Smooth muscle cell (in vitro differentiated cells): ENCODE measurements at regions not wholly inside any gene's neighbourhood (a gene's known extent, or its start where the extent isn't known, plus 50 kb on each side); places are given as distances from the start of the nearest gene placed in this dataset.

Experiments used
- DNase-seq: peaks from one replicate; lab custom pipeline; 2025; ENCODE audit not compliant: unreplicated experiment; lab: John Stamatoyannopoulos, UW
- H2AFZ ChIP-seq: fragments of 200-600 bp; sonication (generic); 2 replicates; pipeline ENCODE4 v1.6.0; 2016; ENCODE audit warnings: antibody characterized with exemption, low read depth, mild to moderate bottlenecking
- H3F3A ChIP-seq: fragments of 200-600 bp; sonication (generic); 2 replicates; pipeline ENCODE4 v1.6.0; 2017; ENCODE audit warnings: antibody characterized with exemption, low read depth
- H3K27ac ChIP-seq: fragments of 200-600 bp; sonication (generic); 2 replicates; pipeline ENCODE4 v1.5.1; 2016; ENCODE audit warnings: low read depth, mild to moderate bottlenecking
- H3K27me3 ChIP-seq: fragments of 200-600 bp; sonication (generic); 2 replicates; pipeline ENCODE4 v1.6.1; 2016; ENCODE audit warnings: low read depth, mild to moderate bottlenecking
- H3K36me3 ChIP-seq: fragments of 200-600 bp; sonication (generic); 2 replicates; pipeline ENCODE4 v1.5.1; 2016; ENCODE audit warnings: low read depth
- H3K4me1 ChIP-seq: fragments of 200-600 bp; sonication (generic); 2 replicates; pipeline ENCODE4 v1.5.1; 2016; ENCODE audit warnings: low read depth
- H3K4me2 ChIP-seq: fragments of 200-600 bp; sonication (generic); 2 replicates; pipeline ENCODE4 v1.6.0; 2016; ENCODE audit warnings: mild to moderate bottlenecking
- H3K4me3 ChIP-seq: fragments of 200-600 bp; sonication (generic); 2 replicates; pipeline ENCODE4 v1.5.1; 2016; ENCODE audit warnings: mild to moderate bottlenecking
- H3K79me2 ChIP-seq: fragments of 200-600 bp; sonication (generic); 2 replicates; pipeline ENCODE4 v1.6.0; 2016; ENCODE audit warnings: low read depth, mild to moderate bottlenecking
- H3K9ac ChIP-seq: fragments of 200-600 bp; sonication (generic); 2 replicates; pipeline ENCODE4 v1.6.0; 2016; ENCODE audit warnings: low read depth
- H3K9me3 ChIP-seq: fragments of 200-600 bp; sonication (generic); replicated peaks from 2 replicates; pipeline ENCODE4 v1.5.1; 2016; ENCODE audit warnings: low read depth
- H4K20me1 ChIP-seq: fragments of 200-600 bp; sonication (generic); 2 replicates; pipeline ENCODE4 v1.6.0; 2016; ENCODE audit warnings: low read depth
- WGBS: methylation state at CpG from one replicate; pipeline ENCODE4 v1.1.7; 2016; ENCODE audit warnings: low lambda C conversion rate; 5-methylcytosine and 5-hydroxymethylcytosine counted together
- TF ChIP-seq, protein P1 (sequence below): fragments of 200-600 bp; sonication (generic); IDR thresholded peaks from 2 replicates; pipeline ENCODE4 v1.5.1; 2017; ENCODE audit warnings: borderline replicate concordance, mild to moderate bottlenecking, antibody characterized with exemption; ENCODE audit not compliant: insufficient read depth, poor library complexity, severe bottlenecking

DNA sequence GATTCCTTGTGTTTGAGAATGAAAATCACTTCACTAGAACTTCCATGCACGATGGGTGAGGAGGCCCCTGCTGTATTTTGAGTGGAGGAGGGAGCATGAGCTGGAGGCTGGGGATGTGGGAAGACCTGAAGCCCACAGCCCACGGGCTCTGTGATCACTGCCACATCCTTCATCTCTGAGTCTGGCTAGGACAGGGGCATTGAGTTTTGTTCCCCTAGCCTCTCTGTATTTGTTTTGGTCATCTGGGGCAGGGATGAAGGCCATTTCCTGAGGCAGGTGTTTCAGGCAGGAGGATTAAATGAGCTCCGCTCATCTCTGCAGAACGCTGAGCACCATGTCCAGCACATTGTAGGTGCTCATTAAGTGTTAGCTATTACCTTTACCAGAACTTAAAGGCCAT is 293.6 kb downstream of the GLRX3 start:
- TF ChIP-seq, protein P1, sequence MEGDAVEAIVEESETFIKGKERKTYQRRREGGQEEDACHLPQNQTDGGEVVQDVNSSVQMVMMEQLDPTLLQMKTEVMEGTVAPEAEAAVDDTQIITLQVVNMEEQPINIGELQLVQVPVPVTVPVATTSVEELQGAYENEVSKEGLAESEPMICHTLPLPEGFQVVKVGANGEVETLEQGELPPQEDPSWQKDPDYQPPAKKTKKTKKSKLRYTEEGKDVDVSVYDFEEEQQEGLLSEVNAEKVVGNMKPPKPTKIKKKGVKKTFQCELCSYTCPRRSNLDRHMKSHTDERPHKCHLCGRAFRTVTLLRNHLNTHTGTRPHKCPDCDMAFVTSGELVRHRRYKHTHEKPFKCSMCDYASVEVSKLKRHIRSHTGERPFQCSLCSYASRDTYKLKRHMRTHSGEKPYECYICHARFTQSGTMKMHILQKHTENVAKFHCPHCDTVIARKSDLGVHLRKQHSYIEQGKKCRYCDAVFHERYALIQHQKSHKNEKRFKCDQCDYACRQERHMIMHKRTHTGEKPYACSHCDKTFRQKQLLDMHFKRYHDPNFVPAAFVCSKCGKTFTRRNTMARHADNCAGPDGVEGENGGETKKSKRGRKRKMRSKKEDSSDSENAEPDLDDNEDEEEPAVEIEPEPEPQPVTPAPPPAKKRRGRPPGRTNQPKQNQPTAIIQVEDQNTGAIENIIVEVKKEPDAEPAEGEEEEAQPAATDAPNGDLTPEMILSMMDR, result no peak
- no peaks in the 10 kb centered on the region for H3K79me2 ChIP-seq

DNA sequence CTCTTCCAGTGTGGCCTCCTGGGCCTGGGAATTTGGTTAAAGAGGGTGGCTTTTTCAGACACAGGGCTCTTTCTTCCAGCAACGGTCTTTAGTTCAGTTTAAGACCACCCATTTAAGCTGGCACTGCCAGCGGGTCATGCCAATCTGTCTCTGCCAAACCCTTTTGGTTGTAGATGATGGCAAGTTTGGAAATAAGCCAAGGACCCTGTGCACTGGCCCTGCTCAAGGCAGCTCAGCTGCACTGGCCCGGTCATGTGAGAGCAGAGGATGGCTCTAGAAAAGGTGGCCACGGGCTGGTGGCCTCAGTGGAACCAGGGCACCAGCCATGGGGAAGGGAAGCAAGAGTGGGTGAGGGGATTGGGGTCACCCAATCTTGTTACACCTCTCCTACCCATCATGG is 294.1 kb downstream of the GLRX3 start:
- TF ChIP-seq, protein P1, result no peak
- no peak overlapping the region for H3K9ac ChIP-seq
- 81% methylated on average over 4 of the region's 4 CpGs for WGBS
- no peaks in the 10 kb centered on the region for H3K4me1 ChIP-seq
- no peaks in the 10 kb centered on the region for H3K36me3 ChIP-seq
- H4K20me1 ChIP-seq, result no peaks in the 10 kb centered on the region
- H3K4me2 ChIP-seq, result no peak overlapping the region
- no peaks in the 10 kb centered on the region for H3K79me2 ChIP-seq
- no peaks in the 10 kb centered on the region for H3F3A ChIP-seq
- no peaks in the 10 kb centered on the region for H3K9me3 ChIP-seq
- no peak overlapping the region for H3K4me3 ChIP-seq
- H3K27me3 ChIP-seq, result no peaks in the 10 kb centered on the region
- no peak overlapping the region for H2AFZ ChIP-seq
- H3K27ac ChIP-seq, result no peak overlapping the region
- no peak for DNase-seq

More for the DNA sequence above, 293.6 kb downstream of the GLRX3 start:
- Histone ChIP-seq H3K27ac (no peak overlapping the region), H3K4me1 (no peaks in the 10 kb centered on the region), H3K27me3 (no peaks in the 10 kb centered on the region), H3K9me3 (no peaks in the 10 kb centered on the region), H3K9ac (no peak overlapping the region), H4K20me1 (no peaks in the 10 kb centered on the region), H3K36me3 (no peaks in the 10 kb centered on the region), H2AFZ (no peak overlapping the region), H3F3A (no peaks in the 10 kb centered on the region), H3K4me2 (no peak overlapping the region), H3K4me3 (no peak overlapping the region)
- WGBS, result 91% methylated on average over 4 of the region's 4 CpGs
- DNase-seq, result no peak

DNA sequence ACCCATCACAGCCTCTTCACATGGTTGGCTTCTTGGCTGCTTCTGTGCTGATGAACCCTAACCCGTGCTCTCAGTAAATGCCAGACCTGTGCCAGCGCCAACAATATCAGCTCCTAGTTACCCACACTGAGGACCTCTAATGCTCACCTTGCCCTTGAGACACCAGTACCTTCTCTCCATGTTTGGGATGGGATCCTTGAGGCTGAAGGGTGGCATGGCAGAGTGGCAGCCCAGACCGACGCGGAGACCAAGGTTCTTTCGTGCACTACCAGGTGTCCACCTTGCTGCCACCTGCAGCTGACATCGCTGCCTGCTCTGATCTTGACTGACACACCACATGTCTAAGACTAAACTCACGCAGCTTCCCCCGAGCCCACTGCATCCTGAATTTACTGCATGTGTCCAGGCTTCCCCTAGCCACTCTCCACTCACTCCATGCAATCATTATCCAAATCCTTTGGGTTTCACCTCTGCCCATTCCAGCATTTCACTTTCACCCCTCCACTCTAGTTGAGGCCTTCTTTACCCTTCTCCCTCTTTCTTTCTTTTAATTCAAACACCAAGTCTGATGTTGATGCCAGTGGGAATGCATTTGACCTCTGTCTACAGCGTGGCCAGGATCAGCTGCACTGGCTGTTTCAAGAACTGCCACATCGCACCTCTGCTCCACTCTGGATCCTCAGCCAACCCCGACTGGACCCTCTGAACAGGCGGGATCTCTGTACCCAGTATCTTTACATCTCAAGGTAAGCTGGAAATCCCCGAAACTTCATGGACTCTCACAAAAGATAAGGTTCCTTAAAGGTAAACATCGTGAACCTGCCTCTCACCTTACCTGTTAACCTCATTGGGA is 294.9 kb downstream of the GLRX3 start:
- Histone ChIP-seq H3K27me3 (no peaks in the 10 kb centered on the region), H4K20me1 (no peaks in the 10 kb centered on the region), H3K9ac (no peak overlapping the region), H3K4me3 (no peak overlapping the region), H3F3A (no peaks in the 10 kb centered on the region), H3K4me1 (no peaks in the 10 kb centered on the region), H3K27ac (no peak overlapping the region), H3K4me2 (no peak overlapping the region), H3K79me2 (no peaks in the 10 kb centered on the region), H3K36me3 (no peaks in the 10 kb centered on the region), H2AFZ (no peak overlapping the region), H3K9me3 (no peaks in the 10 kb centered on the region)
- 91% methylated on average over 15 of the region's 15 CpGs for WGBS
- no peak for DNase-seq
- TF ChIP-seq, protein P1, result no peak

DNA sequence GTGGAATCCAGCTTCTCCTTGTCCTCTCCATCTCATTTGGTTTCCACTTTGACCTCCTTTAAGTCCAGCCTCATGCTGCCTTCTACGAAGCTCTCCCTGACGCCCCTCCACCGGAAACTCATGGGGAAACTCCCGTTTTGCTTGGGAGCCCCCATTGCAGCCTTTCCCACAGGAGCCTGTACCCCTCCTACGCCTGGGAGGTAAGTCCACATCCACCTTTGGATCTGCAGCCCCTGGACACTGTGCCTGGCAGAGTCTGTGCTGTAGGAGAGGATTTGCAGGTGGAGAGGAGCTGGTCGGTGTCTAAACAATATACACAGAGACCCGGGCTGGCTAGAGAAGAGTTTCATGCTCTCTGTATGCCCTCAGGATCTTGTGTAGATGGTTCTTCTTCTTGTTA is 296.1 kb downstream of the GLRX3 start:
- DNase-seq, result no peak
- no peaks in the 10 kb centered on the region for H3K36me3 ChIP-seq
- H3K79me2 ChIP-seq, result no peaks in the 10 kb centered on the region
- 87% methylated on average over 7 of the region's 7 CpGs for WGBS
- no peaks in the 10 kb centered on the region for H3K9me3 ChIP-seq
- no peaks in the 10 kb centered on the region for H3F3A ChIP-seq
- H3K4me1 ChIP-seq, result no peaks in the 10 kb centered on the region
- no peak overlapping the region for H3K9ac ChIP-seq
- no peaks in the 10 kb centered on the region for H3K27me3 ChIP-seq
- H3K4me3 ChIP-seq, result no peak overlapping the region
- TF ChIP-seq, protein P1, result no peak
- H3K27ac ChIP-seq, result no peak overlapping the region
- H4K20me1 ChIP-seq, result no peaks in the 10 kb centered on the region
- no peak overlapping the region for H2AFZ ChIP-seq
- H3K4me2 ChIP-seq, result no peak overlapping the region
